SK-N-SH treated with all-trans-retinoic acid at 6 μM for 48 hours (cell line): ENCODE measurements at regions not wholly inside any gene's neighbourhood (a gene's known extent, or its start where the extent isn't known, plus 50 kb on each side); places are given as distances from the start of the nearest gene placed in this dataset.

Experiments used
- ATAC-seq: fragments of 200-7000 bp; cut with Tn5 transposase; 3 replicates; pipeline ENCODE4 v1.9.1; 2020; ENCODE audit warnings: mild to moderate bottlenecking, moderate library complexity
- ARNTL ChIP-seq: fragments of 450-650 bp; formaldehyde crosslinking; IDR thresholded peaks from 2 replicates; pipeline ENCODE4 v1.5.0; 2020; ENCODE audit warnings: low read depth, mild to moderate bottlenecking, moderate library complexity, borderline replicate concordance
- BACH2 ChIP-seq: fragments of 250-450 bp; sonication (Bioruptor Pico); IDR thresholded peaks from 2 replicates; pipeline ENCODE4 v1.9.0; 2021; ENCODE audit warnings: mild to moderate bottlenecking, borderline replicate concordance
- CSDC2 ChIP-seq: fragments of 250-450 bp; sonication (Bioruptor Pico); IDR thresholded peaks from 2 replicates; pipeline ENCODE4 v1.5.0; 2020; ENCODE audit warnings: mild to moderate bottlenecking, moderate library complexity
- ESRRG ChIP-seq: fragments of 250-450 bp; sonication (Bioruptor Pico); IDR thresholded peaks from 2 replicates; pipeline ENCODE4 v1.6.1; 2021; ENCODE audit warnings: mild to moderate bottlenecking
- GLIS3 ChIP-seq: fragments of 250-450 bp; sonication (Bioruptor Pico); IDR thresholded peaks from 2 replicates; pipeline ENCODE4 v1.5.0; 2020; ENCODE audit warnings: mild to moderate bottlenecking, moderate library complexity
- ISL1 ChIP-seq: fragments of 250-450 bp; sonication (Bioruptor Pico); IDR thresholded peaks from 2 replicates; pipeline ENCODE4 v2.1.2; 2022; ENCODE audit warnings: mild to moderate bottlenecking, moderate library complexity
- OSR1 ChIP-seq: fragments of 250-450 bp; sonication (Bioruptor Pico); IDR thresholded peaks from 2 replicates; pipeline ENCODE4 v1.8.0; 2022; ENCODE audit warnings: moderate library complexity, mild to moderate bottlenecking, inconsistent platforms
- POU6F1 ChIP-seq: fragments of 250-450 bp; sonication (Bioruptor Pico); IDR thresholded peaks from 2 replicates; pipeline ENCODE4 v1.8.0; 2021; ENCODE audit warnings: low read depth, mild to moderate bottlenecking, moderate library complexity, borderline replicate concordance
- PPARA ChIP-seq: fragments of 250-450 bp; sonication (Bioruptor Pico); IDR thresholded peaks from 2 replicates; pipeline ENCODE4 v1.5.0; 2020; ENCODE audit warnings: mild to moderate bottlenecking, borderline replicate concordance
- SNAI2 ChIP-seq: fragments of 250-450 bp; sonication (Bioruptor Pico); IDR thresholded peaks from 2 replicates; pipeline ENCODE4 v1.5.0; 2020; ENCODE audit warnings: mild to moderate bottlenecking, moderate library complexity
- TCF4 ChIP-seq: fragments of 250-450 bp; sonication (Bioruptor Pico); IDR thresholded peaks from 2 replicates; pipeline ENCODE4 v1.8.0; 2021; ENCODE audit warnings: mild to moderate bottlenecking, moderate library complexity, borderline replicate concordance
- TOX ChIP-seq: fragments of 250-450 bp; sonication (Bioruptor Pico); IDR thresholded peaks from 2 replicates; pipeline ENCODE4 v1.8.0; 2021; ENCODE audit warnings: mild to moderate bottlenecking, moderate library complexity, borderline replicate concordance
- TSHZ2 ChIP-seq: fragments of 250-450 bp; sonication (Bioruptor Pico); IDR thresholded peaks from 2 replicates; pipeline ENCODE4 v1.5.0; 2020; ENCODE audit warnings: mild to moderate bottlenecking, moderate library complexity
- ZC3H10 ChIP-seq: fragments of 250-450 bp; sonication (Bioruptor Pico); IDR thresholded peaks from 2 replicates; pipeline ENCODE4 v1.5.1; 2021; ENCODE audit warnings: mild to moderate bottlenecking, moderate library complexity
- ZFP3 ChIP-seq: fragments of 250-450 bp; sonication (Bioruptor Pico); IDR thresholded peaks from 2 replicates; pipeline ENCODE4 v1.5.0; 2020; ENCODE audit warnings: mild to moderate bottlenecking, moderate library complexity
- ZNF565 ChIP-seq: fragments of 450-650 bp; formaldehyde crosslinking; conservative IDR thresholded peaks from 2 replicates; pipeline ENCODE4 v1.5.0; 2020; ENCODE audit warnings: low read depth, mild to moderate bottlenecking, moderate library complexity
- ZNF70 ChIP-seq: fragments of 450-650 bp; formaldehyde crosslinking; IDR thresholded peaks from 2 replicates; pipeline ENCODE4 v1.5.0; 2020; ENCODE audit warnings: mild to moderate bottlenecking, moderate library complexity
- ZNF8 ChIP-seq: fragments of 450-650 bp; formaldehyde crosslinking; IDR thresholded peaks from 2 replicates; pipeline ENCODE4 v1.5.0; 2020; ENCODE audit warnings: mild to moderate bottlenecking, moderate library complexity
- TF ChIP-seq, protein P1 (sequence below): fragments of 250-450 bp; sonication (Bioruptor Pico); IDR thresholded peaks from 2 replicates; pipeline ENCODE4 v1.5.1; 2020; ENCODE audit warnings: low read depth, mild to moderate bottlenecking, moderate library complexity
- TF ChIP-seq, protein P2 (sequence below): fragments of 250-450 bp; sonication (Bioruptor Pico); IDR thresholded peaks from 2 replicates; pipeline ENCODE4 v1.5.1; 2021; ENCODE audit warnings: mild to moderate bottlenecking, moderate library complexity

- no peak for ATAC-seq
- TF ChIP-seq TCF4 (CRISPR knock-in tag) (no peak), SNAI2 (CRISPR knock-in tag) (no peak), ARNTL (CRISPR knock-in tag) (no peak), ISL1 (no peak), OSR1 (CRISPR knock-in tag) (no peak)
- TF ChIP-seq, protein P1, sequence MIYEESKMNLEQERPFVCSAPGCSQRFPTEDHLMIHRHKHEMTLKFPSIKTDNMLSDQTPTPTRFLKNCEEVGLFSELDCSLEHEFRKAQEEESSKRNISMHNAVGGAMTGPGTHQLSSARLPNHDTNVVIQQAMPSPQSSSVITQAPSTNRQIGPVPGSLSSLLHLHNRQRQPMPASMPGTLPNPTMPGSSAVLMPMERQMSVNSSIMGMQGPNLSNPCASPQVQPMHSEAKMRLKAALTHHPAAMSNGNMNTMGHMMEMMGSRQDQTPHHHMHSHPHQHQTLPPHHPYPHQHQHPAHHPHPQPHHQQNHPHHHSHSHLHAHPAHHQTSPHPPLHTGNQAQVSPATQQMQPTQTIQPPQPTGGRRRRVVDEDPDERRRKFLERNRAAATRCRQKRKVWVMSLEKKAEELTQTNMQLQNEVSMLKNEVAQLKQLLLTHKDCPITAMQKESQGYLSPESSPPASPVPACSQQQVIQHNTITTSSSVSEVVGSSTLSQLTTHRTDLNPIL (CRISPR knock-in tag), result no peak
Observed at GRCh38 chr7:8939446-8939845, 506.0 kb downstream of the NXPH1 start.

DNA sequence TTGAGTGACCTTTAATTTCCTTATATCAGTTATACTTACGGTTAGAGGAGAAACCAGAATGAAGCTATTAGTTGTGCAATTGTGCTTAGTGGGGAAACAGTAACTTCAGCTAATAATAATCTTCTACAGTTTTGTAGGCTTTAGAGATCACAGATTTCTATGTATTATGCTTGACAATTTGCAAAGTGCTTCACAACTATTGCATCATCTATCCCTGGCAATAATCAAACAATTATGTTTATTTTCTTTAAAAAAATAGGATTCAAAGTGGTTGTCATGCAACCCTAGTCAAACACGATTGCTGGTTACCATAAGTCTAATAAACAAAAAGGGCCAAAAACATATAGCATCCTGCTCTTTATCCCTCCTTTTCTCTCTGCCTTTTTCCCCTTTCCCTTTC lies 530.3 kb downstream of the NXPH1 start:
- TF ChIP-seq PPARA (CRISPR knock-in tag) (no peak), TCF4 (CRISPR knock-in tag) (no peak), GLIS3 (CRISPR knock-in tag) (no peak)
- ATAC-seq, result no peak

- no peak for ATAC-seq
- no peak for TF ChIP-seq TCF4 (CRISPR knock-in tag)
- TF ChIP-seq ZFP3, result no peak
- no peak for TF ChIP-seq POU6F1 (CRISPR knock-in tag)
- no peak for TF ChIP-seq ARNTL (CRISPR knock-in tag)
- no peak for TF ChIP-seq TOX (CRISPR knock-in tag)
- TF ChIP-seq OSR1 (CRISPR knock-in tag), result no peak
- TF ChIP-seq ZNF565 (CRISPR knock-in tag), result no peak
- TF ChIP-seq BACH2, result no peak
- no peak for TF ChIP-seq ZNF8 (CRISPR knock-in tag)
- TF ChIP-seq, protein P2, sequence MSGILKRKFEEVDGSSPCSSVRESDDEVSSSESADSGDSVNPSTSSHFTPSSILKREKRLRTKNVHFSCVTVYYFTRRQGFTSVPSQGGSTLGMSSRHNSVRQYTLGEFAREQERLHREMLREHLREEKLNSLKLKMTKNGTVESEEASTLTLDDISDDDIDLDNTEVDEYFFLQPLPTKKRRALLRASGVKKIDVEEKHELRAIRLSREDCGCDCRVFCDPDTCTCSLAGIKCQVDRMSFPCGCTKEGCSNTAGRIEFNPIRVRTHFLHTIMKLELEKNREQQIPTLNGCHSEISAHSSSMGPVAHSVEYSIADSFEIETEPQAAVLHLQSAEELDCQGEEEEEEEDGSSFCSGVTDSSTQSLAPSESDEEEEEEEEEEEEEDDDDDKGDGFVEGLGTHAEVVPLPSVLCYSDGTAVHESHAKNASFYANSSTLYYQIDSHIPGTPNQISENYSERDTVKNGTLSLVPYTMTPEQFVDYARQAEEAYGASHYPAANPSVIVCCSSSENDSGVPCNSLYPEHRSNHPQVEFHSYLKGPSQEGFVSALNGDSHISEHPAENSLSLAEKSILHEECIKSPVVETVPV (CRISPR knock-in tag), result no peak
- TF ChIP-seq ZC3H10 (CRISPR knock-in tag), result no peak
- TF ChIP-seq ISL1, result no peak
- TF ChIP-seq TSHZ2, result no peak
- no peak for TF ChIP-seq CSDC2 (CRISPR knock-in tag)
Observed at GRCh38 chr7:8965177-8965576, 531.8 kb downstream of the NXPH1 start.

- TF ChIP-seq ESRRG, result no peak
- no peak for TF ChIP-seq ZNF565 (CRISPR knock-in tag)
- no peak for ATAC-seq
Observed at GRCh38 chr7:8973601-8974000, 540.2 kb downstream of the NXPH1 start.

DNA sequence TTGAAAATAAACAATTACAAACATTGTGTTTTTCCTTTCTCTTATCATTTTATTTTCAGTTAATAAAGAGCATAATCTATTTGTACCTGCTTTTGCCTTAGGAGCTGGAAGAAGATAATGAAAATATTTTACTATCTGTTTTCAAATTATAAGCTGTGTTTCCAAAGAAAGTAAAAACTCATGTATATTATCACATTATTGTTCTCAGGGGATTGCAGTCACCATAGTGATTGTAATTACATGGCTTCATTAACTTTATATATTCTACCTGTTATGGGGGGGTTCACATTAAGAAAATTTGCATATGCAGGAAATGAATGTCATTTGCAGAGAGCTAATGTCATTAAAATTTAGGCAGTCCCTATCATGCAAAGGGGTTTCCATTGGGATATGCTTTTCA lies 542.3 kb downstream of the NXPH1 start:
- TF ChIP-seq, protein P2 (CRISPR knock-in tag), result no peak
- TF ChIP-seq ZNF70 (CRISPR knock-in tag), result no peak
- no peak for TF ChIP-seq SNAI2 (CRISPR knock-in tag)
- TF ChIP-seq GLIS3 (CRISPR knock-in tag), result no peak
- no peak for TF ChIP-seq PPARA (CRISPR knock-in tag)
- TF ChIP-seq, protein P1 (CRISPR knock-in tag), result no peak
- no peak for TF ChIP-seq TOX (CRISPR knock-in tag)
- ATAC-seq, result no peak
